GM12864 (cell line): ENCODE measurements at regions not wholly inside any gene's neighbourhood (a gene's known extent, or its start where the extent isn't known, plus 50 kb on each side); places are given as distances from the start of the nearest gene placed in this dataset.

Experiments
- DNase-seq: peaks from one replicate; pipeline ENCODE4 v3.0.0-alpha.2; 2011; ENCODE audit warnings: low read depth
- H3K4me3 ChIP-seq: 2 replicates; pipeline ENCODE4 v1.5.1; 2011; ENCODE audit warnings: mild to moderate bottlenecking, low read depth, low read length, control low read depth
- CTCF ChIP-seq: IDR thresholded peaks from 2 replicates; pipeline ENCODE4 v1.5.1; 2011; ENCODE audit warnings: low read depth, mild to moderate bottlenecking, moderate library complexity, low read length, control low read depth, inconsistent platforms; ENCODE audit errors: missing control alignments

DNA sequence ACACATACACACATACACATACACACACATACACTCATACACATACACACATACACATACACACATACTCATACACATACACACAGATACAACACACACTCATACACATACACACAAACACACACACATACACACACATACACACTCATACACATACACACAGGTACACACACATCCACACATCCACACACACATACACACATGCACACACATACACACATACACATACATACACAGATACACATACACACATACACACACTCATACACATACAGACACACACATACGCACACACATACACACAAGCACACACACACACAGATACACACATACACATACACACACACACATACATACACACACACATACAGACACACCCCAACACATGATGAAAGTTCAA, 729.1 kb upstream of the SOX11 start:
- DNase-seq = no peak
- no peak overlapping the region for H3K4me3 ChIP-seq
- TF ChIP-seq CTCF = no peak

- DNase-seq = no peak
- no peak for TF ChIP-seq CTCF
- no peak overlapping the region for H3K4me3 ChIP-seq
Observed at GRCh38 chr2:4964001-4964540, 728.1 kb upstream of the SOX11 start.

DNA sequence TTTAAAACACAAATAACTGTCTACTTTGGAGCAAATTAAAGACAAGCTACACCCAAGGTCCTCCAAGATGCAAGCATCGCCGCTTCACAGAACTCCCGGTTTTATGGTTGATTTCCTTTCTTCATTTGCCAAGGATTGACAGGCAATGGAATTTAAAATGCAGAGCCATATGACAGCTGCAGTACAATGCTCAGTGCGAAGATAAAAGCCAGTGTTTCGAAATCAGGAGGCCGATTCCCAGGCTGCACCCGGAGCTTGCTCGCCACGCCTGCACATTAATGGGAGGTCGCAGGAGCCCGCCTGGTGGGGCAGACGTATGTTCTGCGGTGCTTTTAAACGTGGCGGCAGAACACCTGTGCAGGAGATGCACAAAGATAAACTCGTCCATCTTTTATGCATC, 727.6 kb upstream of the SOX11 start:
- H3K4me3 ChIP-seq = no peak overlapping the region
- TF ChIP-seq CTCF = no peak
- DNase-seq = no peak

- no peak overlapping the region for H3K4me3 ChIP-seq
- no peak for DNase-seq
- no peak for TF ChIP-seq CTCF
Observed at GRCh38 chr2:4965556-4966320, 726.4 kb upstream of the SOX11 start.

GRCh38 chr2:4967206-4967605, 725.0 kb upstream of the SOX11 start:
- DNase-seq = no peak
- H3K4me3 ChIP-seq = no peak overlapping the region
- no peak for TF ChIP-seq CTCF

- no peak for TF ChIP-seq CTCF
- H3K4me3 ChIP-seq = no peak overlapping the region
- no peak for DNase-seq
Observed at GRCh38 chr2:4972472-4972871, 719.7 kb upstream of the SOX11 start.

DNA sequence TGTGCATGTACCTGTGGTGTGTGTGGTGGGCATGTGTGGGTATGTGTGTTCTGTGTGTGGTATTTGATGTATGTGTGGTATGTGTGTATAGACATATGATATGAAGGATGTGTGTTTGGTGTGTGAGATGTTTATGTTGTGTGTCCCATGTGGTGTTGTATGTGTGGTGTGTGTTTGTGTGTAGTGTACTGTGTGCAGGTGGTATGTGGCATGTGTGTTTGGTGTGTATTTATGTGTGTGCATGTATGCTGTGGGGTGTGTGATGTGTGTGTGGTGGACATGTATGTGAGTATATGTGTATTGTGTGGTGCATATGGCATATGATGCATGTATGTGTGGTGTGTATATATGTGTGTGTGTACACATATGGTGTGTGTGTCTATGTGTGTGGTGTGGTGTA, 718.8 kb upstream of the SOX11 start:
- TF ChIP-seq CTCF = no peak
- DNase-seq = no peak

More for the DNA sequence above, 718.8 kb upstream of the SOX11 start:
- no peak overlapping the region for H3K4me3 ChIP-seq
